Stimulated activated CD4-positive, alpha-beta T cell treated with anti-CD3 and anti-CD28 coated beads, Interleukin-4, amount 100 ng/mL, for 1 hour (primary cell): ENCODE measurements at regions not wholly inside any gene's neighbourhood (a gene's known extent, or its start where the extent isn't known, plus 50 kb on each side); places are given as distances from the start of the nearest gene placed in this dataset.
"Not testable (repeated sequence)": the region's sequence is repeated elsewhere in the genome, so short reads cannot be mapped to it uniquely, and the experiment has no call there.

ENCODE experiments used
- DNase-seq: peaks from one replicate; pipeline ENCODE4 v3.0.0-alpha.2; 2020

DNA sequence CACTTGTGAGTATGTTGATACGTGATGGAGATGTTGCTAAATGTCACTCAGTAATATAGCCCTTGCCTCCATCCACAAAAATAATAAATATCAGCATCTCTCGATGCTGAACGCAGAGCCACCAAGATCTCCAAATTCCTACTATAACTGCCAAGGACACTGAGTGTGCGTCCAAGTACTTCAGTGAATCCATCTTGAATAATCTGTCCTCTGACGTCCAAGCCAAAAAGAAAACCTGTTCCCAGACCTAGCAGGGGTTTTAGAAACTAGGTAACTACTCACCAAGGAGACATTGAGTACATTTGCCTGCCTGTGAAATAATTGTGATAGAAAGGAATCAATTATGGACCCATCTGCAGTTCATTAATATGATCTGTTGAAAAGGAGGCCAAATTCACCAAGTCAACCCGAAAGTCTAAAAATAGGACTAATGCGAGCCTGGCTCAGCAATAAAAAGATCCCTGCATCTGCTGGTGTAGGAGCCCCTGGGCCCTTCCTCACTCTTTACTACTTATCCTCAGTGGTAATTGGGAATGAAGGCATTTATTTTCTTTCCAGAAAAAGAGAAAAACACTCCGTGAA lies 226.9 kb upstream of the IRF2BP2 start:
- DNase-seq: no peak

GRCh38 chr1:234836045-234836681 lies 226.2 kb upstream of the IRF2BP2 start:
- no peak for DNase-seq

GRCh38 chr1:234835239-234835638 lies 225.3 kb upstream of the IRF2BP2 start:
- no peak for DNase-seq

- DNase-seq: no peak
Measured at GRCh38 chr1:234833646-234834045, 223.7 kb upstream of the IRF2BP2 start.

DNA sequence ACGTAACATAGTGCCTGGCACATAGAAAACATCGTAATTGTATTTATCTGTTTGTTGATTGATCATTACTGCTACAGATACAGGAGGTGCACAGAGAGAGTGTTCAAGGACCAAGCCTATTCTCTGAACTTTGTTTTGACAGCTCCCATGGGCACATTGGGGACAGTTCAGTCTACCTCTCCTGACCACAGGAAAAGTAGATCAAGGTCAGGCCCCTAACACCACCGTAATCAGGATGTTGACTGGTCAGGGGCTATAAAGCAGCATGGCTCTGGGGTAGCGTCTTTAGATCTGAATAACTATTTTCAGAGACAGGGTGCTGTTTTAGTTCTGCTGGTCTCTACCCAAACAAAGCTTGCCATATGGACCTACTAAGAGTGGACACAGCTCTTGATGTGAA lies 223.1 kb upstream of the IRF2BP2 start:
- no peak for DNase-seq

DNA sequence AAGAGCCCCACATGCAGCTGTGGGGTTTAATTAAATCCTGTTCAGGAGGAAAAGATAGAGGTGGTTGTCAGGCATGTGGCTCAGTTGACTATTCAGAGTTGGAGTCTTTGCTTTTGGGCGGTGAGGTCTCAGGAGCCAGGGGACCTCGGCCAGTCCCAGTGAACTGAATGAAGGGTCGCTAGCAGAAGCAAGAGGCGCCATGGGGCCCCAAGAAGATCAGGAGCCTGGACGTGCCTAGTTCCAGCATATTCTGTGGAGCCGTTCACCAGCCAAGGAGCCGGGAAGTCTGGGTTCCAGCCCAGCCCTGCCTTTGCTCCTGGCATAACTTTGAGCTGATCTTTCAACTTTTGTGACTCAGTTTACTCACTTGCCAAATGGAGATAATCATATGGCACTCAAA lies 217.7 kb upstream of the IRF2BP2 start:
- no peak for DNase-seq

DNA sequence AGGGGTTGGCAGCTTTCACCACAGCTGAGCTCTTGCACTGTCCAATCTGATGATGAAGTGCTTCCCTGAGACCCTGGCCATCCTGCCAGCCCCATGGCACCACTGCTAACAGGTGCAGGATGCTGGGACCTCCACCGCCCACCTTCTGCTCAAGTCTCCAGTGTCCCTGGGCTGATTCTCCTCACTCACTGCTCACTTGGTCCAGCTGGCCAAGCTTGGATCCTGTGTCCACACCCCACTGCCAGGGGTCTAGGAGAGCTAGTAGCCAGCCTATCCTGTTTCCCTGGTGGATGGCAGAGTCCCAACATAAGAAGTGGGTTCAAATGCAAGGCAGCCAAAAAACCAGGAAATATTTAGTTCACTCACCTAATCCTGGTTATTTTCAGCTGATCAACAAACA lies 217.2 kb upstream of the IRF2BP2 start:
- no peak for DNase-seq

- no peak for DNase-seq
Measured at GRCh38 chr1:234826352-234826751, 216.4 kb upstream of the IRF2BP2 start.

- DNase-seq: no peak
Measured at GRCh38 chr1:234825498-234826165, 215.7 kb upstream of the IRF2BP2 start.

GRCh38 chr1:234824836-234825235 lies 214.9 kb upstream of the IRF2BP2 start:
- not testable (repeated sequence) for DNase-seq

DNA sequence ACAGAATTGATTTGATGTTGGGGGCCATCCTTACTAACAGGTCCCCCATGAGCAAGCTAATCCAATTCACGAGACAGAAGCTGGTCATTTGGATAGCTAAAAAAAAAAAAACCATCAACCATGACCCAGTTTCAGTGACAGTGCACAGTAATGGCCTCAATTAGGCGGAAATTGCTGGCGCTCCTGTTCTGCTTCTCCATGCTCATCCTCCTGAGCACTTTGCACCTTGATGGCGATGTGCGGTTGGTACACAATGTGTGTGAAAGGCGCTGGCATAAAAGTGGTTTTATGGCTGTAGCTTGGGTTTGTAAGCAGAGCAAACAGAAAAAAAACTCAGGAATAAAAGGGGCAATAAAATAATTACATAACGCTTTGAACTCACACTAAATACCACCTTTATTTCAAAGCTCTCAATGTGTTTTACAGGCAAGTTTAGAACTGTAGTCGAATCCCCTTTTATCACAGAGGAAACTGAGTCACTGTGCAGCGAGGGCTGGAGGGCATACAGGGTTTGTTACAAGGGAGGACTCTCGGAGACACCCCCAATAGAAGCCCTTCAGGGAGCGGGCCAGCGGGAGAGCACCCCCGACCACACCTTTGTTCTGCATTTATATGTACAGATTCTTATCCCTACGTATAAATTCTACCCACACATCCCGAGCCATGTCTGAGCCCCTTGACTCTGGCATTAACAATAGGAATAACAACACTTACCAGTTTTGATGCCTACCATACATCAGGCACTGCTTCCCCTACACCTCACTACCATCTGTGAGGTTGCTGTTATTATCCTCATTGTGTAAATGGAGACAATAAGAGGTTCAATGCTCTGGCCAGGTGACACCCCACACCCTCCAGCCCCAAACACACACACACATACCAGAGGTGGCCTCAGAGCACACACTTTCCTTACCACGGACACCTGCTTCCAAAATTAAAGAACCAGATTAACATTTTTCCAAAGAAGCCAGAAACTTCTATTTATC lies 213.5 kb upstream of the IRF2BP2 start:
- no peak for DNase-seq

GRCh38 chr1:234821840-234822239 lies 211.9 kb upstream of the IRF2BP2 start:
- DNase-seq: no peak

GRCh38 chr1:234820597-234820996 lies 210.6 kb upstream of the IRF2BP2 start:
- DNase-seq: no peak

DNA sequence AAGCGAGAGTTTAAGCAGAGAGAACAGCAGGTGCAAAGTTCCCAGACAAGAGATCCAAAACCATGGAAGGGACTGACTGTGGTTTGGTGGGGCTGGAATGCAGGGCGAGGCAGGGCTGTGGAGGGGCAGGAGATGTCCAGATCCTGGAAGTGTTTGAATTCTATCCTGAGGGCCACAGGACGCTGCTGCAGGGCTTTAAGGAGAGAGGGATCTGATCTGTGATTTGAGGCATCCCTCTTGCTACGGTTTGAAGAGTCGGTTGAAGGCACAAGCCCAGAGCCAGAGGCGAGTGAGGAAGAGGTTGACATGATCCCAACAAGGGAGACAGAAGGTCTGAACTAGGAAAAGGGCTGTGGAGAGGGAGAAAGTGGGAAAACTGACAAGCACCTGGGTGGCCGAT lies 209.9 kb upstream of the IRF2BP2 start:
- DNase-seq: not testable (repeated sequence)

DNA sequence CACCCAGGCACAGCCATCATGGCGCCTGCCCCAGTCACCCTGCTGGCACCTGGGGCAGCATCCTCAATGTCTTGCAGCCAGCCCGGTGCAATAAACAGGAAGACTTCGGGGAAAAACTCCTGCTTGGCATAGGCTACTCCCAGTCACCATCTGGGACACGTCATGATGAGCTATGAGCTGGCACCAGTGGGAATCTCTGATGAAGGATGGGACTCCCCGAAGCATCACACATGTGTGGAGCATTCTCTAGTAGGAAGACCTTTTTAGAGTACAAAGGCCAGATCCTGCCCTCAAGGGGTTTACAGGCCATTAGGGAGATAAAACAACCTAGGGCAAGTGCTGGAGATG lies 208.0 kb upstream of the IRF2BP2 start:
- DNase-seq: not testable (repeated sequence)

GRCh38 chr1:234817313-234818039 lies 207.5 kb upstream of the IRF2BP2 start:
- not testable (repeated sequence) for DNase-seq

GRCh38 chr1:234816864-234817263 lies 206.9 kb upstream of the IRF2BP2 start:
- DNase-seq: not testable (repeated sequence)

DNA sequence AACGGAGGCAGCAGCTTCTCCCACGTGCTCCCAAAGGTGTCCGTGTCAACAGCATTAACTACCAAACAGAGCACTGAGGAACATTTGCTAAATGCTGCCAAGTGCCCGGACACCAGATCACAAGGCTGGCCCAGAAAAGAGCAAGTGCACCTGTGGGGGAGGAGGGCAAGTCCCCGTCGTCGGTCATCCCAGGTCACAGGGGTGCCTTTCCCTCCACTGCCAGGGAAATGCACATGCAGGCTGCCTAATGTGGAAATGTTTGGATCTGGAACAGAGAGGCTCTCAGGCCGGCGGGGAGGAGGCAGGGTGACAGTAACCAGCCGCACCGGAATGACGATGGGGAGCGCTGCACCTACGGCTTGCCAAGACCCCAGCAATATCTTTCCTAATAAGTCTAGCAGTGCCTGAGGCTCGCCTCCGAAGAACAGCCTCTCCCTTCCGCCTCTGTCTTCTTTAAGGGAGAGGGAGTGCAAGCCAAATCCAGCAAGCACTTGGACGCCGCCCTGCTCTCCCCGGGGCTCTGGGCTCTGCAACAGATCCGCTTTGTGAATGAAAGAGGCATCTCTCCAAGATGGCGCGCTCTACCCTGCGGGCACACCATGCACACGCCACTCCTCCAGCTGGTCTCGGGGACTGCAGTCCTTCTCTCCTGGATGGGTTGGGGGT lies 206.3 kb upstream of the IRF2BP2 start:
- not testable (repeated sequence) for DNase-seq

DNA sequence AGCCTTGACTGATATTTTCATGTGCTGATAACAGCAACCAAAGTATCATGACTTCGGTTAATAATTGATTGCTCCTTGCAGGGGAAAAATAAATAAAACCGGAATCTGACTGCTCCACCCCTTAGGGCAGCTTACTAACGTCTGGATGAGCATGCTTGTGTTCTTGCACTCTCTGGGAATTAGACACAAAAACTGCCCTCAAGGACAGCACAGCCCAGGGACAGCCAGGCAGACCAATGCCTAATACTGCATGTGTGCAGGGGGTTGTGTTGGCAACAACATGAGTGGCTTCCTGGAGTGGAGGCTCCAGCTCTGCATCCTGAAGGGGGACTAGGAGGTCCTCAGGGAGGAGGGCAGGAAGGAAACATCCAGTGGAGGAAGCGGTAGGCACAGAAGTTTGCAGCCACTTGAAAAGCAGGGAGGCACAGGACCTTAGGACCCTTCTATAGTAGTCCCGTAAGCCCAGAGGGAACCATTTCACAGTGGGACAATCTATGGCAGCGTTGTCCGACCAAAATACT lies 205.4 kb upstream of the IRF2BP2 start:
- DNase-seq: not testable (repeated sequence)

DNA sequence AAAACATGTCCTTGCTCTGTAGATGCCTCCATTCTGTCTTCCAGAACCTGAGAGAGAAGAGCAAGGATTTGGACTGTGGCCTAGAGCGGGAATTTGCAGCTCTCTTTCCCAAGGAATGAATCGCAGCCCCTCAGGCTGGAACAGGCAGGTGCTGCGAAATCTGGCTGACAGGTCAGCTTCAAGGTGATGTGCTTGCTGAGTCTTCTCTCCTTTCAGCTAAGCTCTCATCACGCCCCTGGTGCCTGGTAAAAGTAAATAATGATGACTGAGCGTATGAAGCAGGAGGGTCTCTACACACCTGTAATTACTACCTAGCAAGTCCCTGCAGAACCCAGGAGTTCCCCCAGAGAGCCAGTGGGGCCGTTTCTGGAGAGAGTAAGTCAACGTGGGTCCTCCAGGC lies 204.3 kb upstream of the IRF2BP2 start:
- DNase-seq: not testable (repeated sequence)

GRCh38 chr1:234811824-234812223 lies 201.8 kb upstream of the IRF2BP2 start:
- not testable (repeated sequence) for DNase-seq

- not testable (repeated sequence) for DNase-seq
Measured at GRCh38 chr1:234810726-234811125, 200.7 kb upstream of the IRF2BP2 start.
